ENCODE measurements at regions not wholly inside any gene's neighbourhood (a gene's known extent, or its start where the extent isn't known, plus 50 kb on each side); places are given as distances from the start of the nearest gene placed in this dataset.

DNA sequence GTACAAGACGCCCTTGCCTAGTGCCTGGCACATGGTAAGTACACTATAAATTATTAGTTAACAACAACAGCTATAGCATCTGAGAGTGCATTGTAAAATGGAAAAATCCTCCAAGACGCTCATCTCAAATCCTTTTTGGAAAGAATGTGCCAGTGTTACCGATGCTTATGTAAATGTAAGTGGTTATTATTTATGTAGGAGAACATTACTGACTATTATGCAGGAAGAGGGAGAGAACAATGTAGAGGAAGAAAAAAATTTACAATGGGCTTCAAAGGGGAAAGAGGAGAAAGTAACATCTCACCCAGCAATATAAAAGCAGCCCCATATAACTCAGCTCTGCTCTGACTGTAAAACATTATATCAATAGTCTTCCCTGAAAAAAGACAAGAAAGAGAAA is 155.3 kb upstream of the LPP start:
- Histone ChIP-seq H3K36me3 (ENCODE audit: insufficient read depth, low read length) (no peaks in the 10 kb centered on the region), H3K4me3 (ENCODE audit: low read depth in 1 of 2, low read length in 2 of 2) (no peak overlapping the region), H3K27me3 (ENCODE audit: control insufficient read depth in 1 of 2, insufficient read depth in 2 of 2, low read length in 2 of 2) (no peaks in the 10 kb centered on the region), H3K27ac (ENCODE audit: low read depth, low read length) (no peak overlapping the region), H3K4me1 (ENCODE audit: insufficient read depth, low read length) (no peaks in the 10 kb centered on the region), H3K9me3 (ENCODE audit: low read length) (no peaks in the 10 kb centered on the region), H3K9ac (ENCODE audit: low read length) (no peak overlapping the region)

DNA sequence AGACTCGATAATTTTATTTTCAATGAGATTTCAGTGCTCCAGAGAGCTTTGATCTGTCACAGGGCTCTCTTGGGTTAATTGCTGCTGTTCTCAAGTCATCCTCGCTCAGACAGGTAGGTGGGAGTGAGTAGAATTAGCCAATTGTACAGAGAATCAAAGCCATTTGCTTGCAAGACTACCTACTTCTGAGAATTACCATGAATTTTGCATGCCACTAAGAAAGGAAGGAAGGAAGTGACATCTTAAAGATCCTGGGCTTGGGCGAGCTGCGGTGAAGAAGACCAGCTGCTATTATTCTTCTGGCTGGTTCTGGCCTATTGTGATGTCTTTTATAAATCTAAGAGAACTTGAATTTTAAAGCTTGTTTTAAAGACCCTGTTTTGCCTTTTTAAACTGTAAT is 154.1 kb upstream of the LPP start:
- H3K4me3 ChIP-seq (ENCODE audit: low read depth in 1 of 2, low read length in 2 of 2): no peak overlapping the region
- H3K36me3 ChIP-seq (ENCODE audit: insufficient read depth, low read length): no peaks in the 10 kb centered on the region
- no peaks in the 10 kb centered on the region for H3K4me1 ChIP-seq (ENCODE audit: insufficient read depth, low read length)
- H3K27me3 ChIP-seq (ENCODE audit: control insufficient read depth in 1 of 2, insufficient read depth in 2 of 2, low read length in 2 of 2): no peaks in the 10 kb centered on the region
- no peak overlapping the region for H3K27ac ChIP-seq (ENCODE audit: low read depth, low read length)
- H3K9me3 ChIP-seq (ENCODE audit: low read length): no peaks in the 10 kb centered on the region
- no peak overlapping the region for H3K9ac ChIP-seq (ENCODE audit: low read length)

DNA sequence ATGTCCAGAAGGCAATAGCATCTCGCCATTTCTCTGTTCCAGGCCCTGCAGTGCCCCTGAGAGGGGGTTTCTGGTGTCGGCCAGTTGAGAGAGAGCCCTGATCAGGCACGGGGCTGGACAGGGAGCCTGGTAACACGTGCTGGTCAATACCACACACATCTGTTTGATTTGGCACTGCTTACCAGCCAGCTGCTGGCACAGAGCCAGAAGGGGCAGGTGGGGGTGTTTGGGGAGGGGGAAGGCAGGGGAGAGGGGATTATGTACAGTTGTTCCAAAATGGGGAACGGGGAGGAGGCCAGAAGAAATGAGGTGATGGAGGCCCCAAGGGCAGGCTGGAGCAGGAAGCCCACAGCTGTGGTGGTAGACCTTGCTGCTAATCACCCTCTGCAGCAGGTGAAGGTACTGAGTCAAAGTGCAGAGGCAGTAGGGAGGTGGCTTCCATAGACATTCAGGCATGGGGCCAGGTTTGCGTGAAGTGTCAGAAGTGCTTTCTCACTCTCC is 153.5 kb upstream of the LPP start:
- no peaks in the 10 kb centered on the region for H3K36me3 ChIP-seq (ENCODE audit: insufficient read depth, low read length)
- no peak overlapping the region for H3K27ac ChIP-seq (ENCODE audit: low read depth, low read length)
- H3K27me3 ChIP-seq (ENCODE audit: control insufficient read depth in 1 of 2, insufficient read depth in 2 of 2, low read length in 2 of 2): no peaks in the 10 kb centered on the region
- H3K4me1 ChIP-seq (ENCODE audit: insufficient read depth, low read length): no peaks in the 10 kb centered on the region
- no peak overlapping the region for H3K4me3 ChIP-seq (ENCODE audit: low read depth in 1 of 2, low read length in 2 of 2)
- no peak overlapping the region for H3K9ac ChIP-seq (ENCODE audit: low read length)
- H3K9me3 ChIP-seq (ENCODE audit: low read length): no peaks in the 10 kb centered on the region

DNA sequence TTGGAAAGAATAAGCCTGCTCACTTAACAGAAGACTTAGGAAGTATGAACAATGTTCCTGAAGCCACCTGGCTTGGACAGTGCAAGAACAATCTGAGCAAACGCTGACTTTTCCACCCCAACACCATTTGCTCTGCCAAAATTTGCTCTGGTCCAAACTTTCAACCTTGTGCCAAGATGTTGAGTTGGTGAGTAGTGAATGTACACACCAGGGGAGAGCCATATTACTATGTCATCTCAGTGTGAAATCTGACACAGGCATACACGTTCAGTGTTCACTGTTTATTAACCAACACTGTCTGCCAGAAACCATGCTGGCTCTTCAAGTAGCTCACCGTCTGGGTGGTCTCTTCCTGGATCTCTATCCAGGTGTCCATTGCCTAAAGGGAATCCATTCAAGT is 152.9 kb upstream of the LPP start:
- no peak overlapping the region for H3K27ac ChIP-seq (ENCODE audit: low read depth, low read length)
- no peaks in the 10 kb centered on the region for H3K27me3 ChIP-seq (ENCODE audit: control insufficient read depth in 1 of 2, insufficient read depth in 2 of 2, low read length in 2 of 2)
- no peaks in the 10 kb centered on the region for H3K4me1 ChIP-seq (ENCODE audit: insufficient read depth, low read length)

DNA sequence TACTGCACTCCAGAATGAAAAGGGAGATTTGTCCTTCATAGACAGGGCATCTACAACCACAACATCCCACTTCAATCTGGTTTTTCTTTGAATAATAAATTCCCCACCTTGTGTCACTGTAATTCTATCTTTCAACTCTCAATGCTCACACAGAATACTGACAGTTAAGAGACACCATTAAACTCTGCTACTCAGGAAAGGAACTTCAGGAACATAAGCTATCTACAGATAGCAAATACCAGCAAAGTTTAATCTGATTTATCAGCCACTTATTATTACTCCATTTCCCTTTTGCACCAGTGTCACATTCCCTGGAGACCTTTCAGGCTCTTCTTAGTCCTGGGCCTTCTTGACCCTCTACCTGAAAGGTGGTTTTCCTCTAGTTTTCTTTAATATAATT is 152.0 kb upstream of the LPP start:
- Histone ChIP-seq H3K4me3 (ENCODE audit: low read depth in 1 of 2, low read length in 2 of 2) (no peak overlapping the region), H3K9ac (ENCODE audit: low read length) (no peak overlapping the region), H3K9me3 (ENCODE audit: low read length) (no peaks in the 10 kb centered on the region), H3K4me1 (ENCODE audit: insufficient read depth, low read length) (no peaks in the 10 kb centered on the region), H3K27me3 (ENCODE audit: control insufficient read depth in 1 of 2, insufficient read depth in 2 of 2, low read length in 2 of 2) (no peaks in the 10 kb centered on the region), H3K27ac (ENCODE audit: low read depth, low read length) (no peak overlapping the region), H3K36me3 (ENCODE audit: insufficient read depth, low read length) (no peaks in the 10 kb centered on the region)

More for the DNA sequence above, 152.9 kb upstream of the LPP start:
- Histone ChIP-seq H3K9ac (ENCODE audit: low read length) (no peak overlapping the region), H3K4me3 (ENCODE audit: low read depth in 1 of 2, low read length in 2 of 2) (no peak overlapping the region), H3K36me3 (ENCODE audit: insufficient read depth, low read length) (no peaks in the 10 kb centered on the region), H3K9me3 (ENCODE audit: low read length) (no peaks in the 10 kb centered on the region)

DNA sequence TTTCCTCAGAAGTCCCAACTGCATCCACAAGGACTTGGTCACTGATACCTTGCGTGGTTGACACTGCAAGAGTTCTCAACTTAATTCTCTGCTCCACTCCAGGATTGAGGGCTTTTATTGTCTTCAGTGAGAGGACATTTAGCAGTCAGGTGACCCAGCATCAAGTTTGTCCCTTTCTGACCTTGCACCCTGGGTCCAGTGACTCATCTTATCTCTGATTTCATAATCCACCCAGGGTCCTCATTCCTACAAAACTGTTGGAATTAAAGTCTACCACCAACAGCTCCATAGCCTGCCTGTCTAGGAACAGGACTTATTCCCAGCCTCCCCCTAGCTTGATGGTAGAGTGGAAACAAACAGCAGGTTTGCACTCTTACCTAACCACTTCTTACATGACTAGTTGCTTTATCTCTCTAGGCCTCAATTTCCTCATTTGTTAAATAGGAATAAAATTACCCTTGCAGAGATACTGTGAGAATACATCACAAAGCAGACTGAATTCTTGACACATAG is 151.3 kb upstream of the LPP start:
- H3K9ac ChIP-seq (ENCODE audit: low read length): no peak overlapping the region
- no peaks in the 10 kb centered on the region for H3K36me3 ChIP-seq (ENCODE audit: insufficient read depth, low read length)
- no peaks in the 10 kb centered on the region for H3K9me3 ChIP-seq (ENCODE audit: low read length)
- no peaks in the 10 kb centered on the region for H3K4me1 ChIP-seq (ENCODE audit: insufficient read depth, low read length)
- H3K27me3 ChIP-seq (ENCODE audit: control insufficient read depth in 1 of 2, insufficient read depth in 2 of 2, low read length in 2 of 2): no peaks in the 10 kb centered on the region
- no peak overlapping the region for H3K4me3 ChIP-seq (ENCODE audit: low read depth in 1 of 2, low read length in 2 of 2)
- H3K27ac ChIP-seq (ENCODE audit: low read depth, low read length): no peak overlapping the region

DNA sequence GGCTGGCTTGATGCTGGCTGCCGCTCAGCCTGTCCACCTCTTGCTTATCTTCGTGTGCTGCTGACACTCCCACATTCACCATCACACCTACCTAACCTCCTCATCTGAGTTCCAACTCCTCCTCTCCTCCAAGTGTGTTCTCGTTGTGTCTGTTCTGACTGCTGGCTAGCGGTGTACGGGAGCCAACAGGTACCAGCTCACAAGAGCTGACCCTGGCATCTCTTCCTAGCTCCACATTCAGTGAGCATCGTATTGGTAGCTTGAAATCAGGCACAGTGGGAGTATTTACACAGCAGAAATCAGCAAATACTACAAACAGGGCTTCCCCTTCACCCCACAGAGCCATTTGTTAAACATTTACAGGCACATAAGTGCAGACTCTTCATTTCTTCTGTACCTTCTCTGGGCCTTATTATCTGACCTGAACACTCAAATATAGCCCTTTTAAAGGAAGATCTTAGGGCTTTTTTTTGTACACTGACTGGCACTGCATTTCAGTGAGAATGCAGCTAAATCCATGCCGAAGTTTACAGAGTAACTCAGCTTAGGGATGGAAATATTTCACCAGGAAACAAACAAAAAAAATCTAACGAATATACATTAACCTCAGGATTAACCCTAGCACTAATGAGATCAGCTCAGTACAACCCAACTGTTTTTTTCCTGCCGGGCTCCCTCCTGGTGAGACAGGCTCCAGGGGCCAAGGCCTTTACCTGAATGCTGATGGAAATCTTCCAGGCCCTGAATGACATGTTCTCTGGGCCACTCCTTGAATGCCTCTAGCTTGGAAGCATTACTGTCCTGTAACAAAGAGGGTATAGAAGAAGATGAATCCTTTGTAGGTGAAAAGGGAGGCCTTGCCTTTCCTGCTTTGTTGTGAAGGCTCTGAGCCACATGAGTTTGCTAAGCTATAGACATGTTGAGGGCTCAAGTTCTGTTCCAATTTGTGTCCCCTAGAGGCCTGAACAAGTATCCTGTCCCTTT is 150.5 kb upstream of the LPP start:
- H3K9ac ChIP-seq (ENCODE audit: low read length): no peak overlapping the region
- H3K4me1 ChIP-seq (ENCODE audit: insufficient read depth, low read length): no peaks in the 10 kb centered on the region
- H3K4me3 ChIP-seq (ENCODE audit: low read depth in 1 of 2, low read length in 2 of 2): no peak overlapping the region
- H3K9me3 ChIP-seq (ENCODE audit: low read length): no peaks in the 10 kb centered on the region
- H3K27me3 ChIP-seq (ENCODE audit: control insufficient read depth in 1 of 2, insufficient read depth in 2 of 2, low read length in 2 of 2): no peaks in the 10 kb centered on the region
- H3K27ac ChIP-seq (ENCODE audit: low read depth, low read length): no peak overlapping the region
- H3K36me3 ChIP-seq (ENCODE audit: insufficient read depth, low read length): no peaks in the 10 kb centered on the region

DNA sequence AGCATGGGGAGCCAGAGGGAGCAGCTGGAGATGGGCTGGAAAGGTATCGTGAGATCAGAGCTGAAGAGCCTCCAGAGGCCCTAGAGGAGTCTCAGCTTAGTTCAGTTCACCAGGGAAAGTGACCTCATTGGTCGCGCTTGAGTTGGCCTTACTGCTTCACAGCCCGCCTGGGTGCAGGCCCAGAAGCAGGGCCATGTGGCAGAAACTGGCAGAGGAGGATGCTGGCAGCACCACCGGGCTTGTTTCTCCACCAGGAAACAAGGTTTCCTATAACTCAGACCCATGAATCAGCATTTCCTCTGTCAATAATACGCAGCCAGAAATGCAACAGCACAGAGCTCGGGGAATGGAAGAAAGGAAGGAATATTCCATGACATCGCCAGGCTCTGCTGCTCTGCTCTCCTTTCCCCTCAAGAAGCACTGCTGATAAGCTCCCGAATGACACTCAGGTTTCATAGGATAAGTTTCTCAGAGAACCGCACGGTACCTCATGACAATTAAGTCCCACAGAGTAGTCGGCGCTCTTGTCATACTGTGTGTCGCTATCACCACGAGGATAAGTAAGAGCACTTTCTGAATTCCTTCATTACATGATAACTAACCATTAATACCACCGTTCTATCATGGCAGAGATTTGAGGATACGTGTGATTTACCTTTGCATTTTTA is 147.1 kb upstream of the LPP start:
- no peaks in the 10 kb centered on the region for H3K27me3 ChIP-seq (ENCODE audit: control insufficient read depth in 1 of 2, insufficient read depth in 2 of 2, low read length in 2 of 2)

DNA sequence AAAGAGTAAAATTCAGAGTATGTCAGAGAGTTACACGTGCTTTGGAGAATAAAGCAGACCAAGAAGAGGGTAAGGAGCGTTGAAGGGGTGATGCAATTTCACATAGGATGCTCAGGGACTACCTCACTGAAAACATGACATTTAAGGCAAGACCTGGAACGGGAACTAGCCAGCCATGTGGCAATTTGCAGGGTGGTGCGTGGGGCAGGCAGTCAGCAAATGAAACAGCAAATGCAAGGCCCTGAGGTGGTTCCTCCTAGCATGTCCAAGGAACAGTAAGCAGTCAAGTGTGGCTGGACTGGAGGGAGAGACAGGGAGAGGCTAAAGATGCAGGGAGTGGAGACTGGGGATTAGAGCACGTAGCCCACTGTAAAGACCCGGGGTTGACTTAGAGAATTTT is 146.1 kb upstream of the LPP start:
- Histone ChIP-seq H3K27ac (ENCODE audit: low read depth, low read length) (no peak overlapping the region), H3K9ac (ENCODE audit: low read length) (no peak overlapping the region), H3K4me1 (ENCODE audit: insufficient read depth, low read length) (no peaks in the 10 kb centered on the region), H3K9me3 (ENCODE audit: low read length) (no peaks in the 10 kb centered on the region), H3K36me3 (ENCODE audit: insufficient read depth, low read length) (no peaks in the 10 kb centered on the region), H3K27me3 (ENCODE audit: control insufficient read depth in 1 of 2, insufficient read depth in 2 of 2, low read length in 2 of 2) (no peaks in the 10 kb centered on the region), H3K4me3 (ENCODE audit: low read depth in 1 of 2, low read length in 2 of 2) (no peak overlapping the region)

More for the DNA sequence above, 147.1 kb upstream of the LPP start:
- Histone ChIP-seq H3K27ac (ENCODE audit: low read depth, low read length) (no peak overlapping the region), H3K4me3 (ENCODE audit: low read depth in 1 of 2, low read length in 2 of 2) (no peak overlapping the region), H3K4me1 (ENCODE audit: insufficient read depth, low read length) (no peaks in the 10 kb centered on the region), H3K9me3 (ENCODE audit: low read length) (no peaks in the 10 kb centered on the region), H3K9ac (ENCODE audit: low read length) (no peak overlapping the region), H3K36me3 (ENCODE audit: insufficient read depth, low read length) (no peaks in the 10 kb centered on the region)

DNA sequence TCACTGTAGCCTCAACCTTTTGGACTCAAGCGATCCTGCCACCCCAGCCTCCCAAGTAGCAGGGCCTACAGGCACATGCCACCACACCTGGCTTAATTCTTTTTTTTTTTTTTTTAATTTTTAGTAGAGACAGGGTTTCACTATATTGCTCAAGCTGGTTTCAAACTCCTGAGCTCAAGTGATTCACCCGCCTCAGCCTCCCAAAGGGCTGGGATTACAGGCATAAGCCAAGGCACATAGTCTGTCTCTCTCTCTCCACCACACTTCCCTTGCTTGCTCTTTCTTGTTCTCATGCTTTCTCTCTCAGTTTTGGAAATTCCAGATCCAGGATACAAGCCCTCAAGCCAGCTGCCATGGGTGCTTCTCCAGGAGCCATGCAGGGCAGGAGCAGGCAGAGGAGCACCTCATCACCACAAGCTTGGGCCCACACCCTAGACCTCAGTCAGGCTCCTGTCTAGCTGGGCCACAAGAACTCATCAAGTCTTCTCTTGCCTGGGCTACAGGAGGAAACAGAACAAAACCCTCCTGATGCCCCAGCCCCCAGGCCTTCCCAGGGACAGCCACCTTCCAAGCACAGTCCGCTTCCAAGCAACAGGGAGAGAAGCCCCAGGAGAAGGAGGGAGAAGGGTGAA is 145.3 kb upstream of the LPP start:
- H3K9me3 ChIP-seq (ENCODE audit: low read length): no peaks in the 10 kb centered on the region
- H3K4me3 ChIP-seq (ENCODE audit: low read depth in 1 of 2, low read length in 2 of 2): no peak overlapping the region
- H3K36me3 ChIP-seq (ENCODE audit: insufficient read depth, low read length): no peaks in the 10 kb centered on the region
- H3K27me3 ChIP-seq (ENCODE audit: control insufficient read depth in 1 of 2, insufficient read depth in 2 of 2, low read length in 2 of 2): no peaks in the 10 kb centered on the region
- no peak overlapping the region for H3K27ac ChIP-seq (ENCODE audit: low read depth, low read length)
- H3K9ac ChIP-seq (ENCODE audit: low read length): no peak overlapping the region
- no peaks in the 10 kb centered on the region for H3K4me1 ChIP-seq (ENCODE audit: insufficient read depth, low read length)

DNA sequence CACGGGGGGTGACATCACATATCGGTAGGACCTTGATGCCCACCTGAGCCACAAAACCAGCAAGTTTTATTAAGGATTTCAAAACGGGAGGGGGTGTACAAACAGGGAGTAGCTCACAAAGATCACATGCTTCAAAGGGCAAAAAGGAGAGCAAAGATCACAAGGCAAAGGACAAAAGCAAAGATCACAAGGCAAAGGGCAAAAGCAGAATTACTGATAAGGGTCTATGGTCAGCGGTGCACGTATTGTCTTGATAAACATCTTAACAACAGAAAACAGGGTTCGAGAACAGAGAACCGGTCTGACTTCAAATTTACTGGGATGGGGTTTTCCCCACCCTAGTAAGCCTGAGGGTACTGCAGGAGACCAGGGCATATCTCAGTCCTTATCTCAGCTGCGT is 143.5 kb upstream of the LPP start:
- H3K4me3 ChIP-seq (ENCODE audit: low read depth in 1 of 2, low read length in 2 of 2): no peak overlapping the region
- no peaks in the 10 kb centered on the region for H3K36me3 ChIP-seq (ENCODE audit: insufficient read depth, low read length)
- no peaks in the 10 kb centered on the region for H3K9me3 ChIP-seq (ENCODE audit: low read length)
- H3K27me3 ChIP-seq (ENCODE audit: control insufficient read depth in 1 of 2, insufficient read depth in 2 of 2, low read length in 2 of 2): no peaks in the 10 kb centered on the region
- no peaks in the 10 kb centered on the region for H3K4me1 ChIP-seq (ENCODE audit: insufficient read depth, low read length)
- H3K27ac ChIP-seq (ENCODE audit: low read depth, low read length): no peak overlapping the region
- H3K9ac ChIP-seq (ENCODE audit: low read length): no peak overlapping the region
